ENCODE measurements at regions not wholly inside any gene's neighbourhood (a gene's known extent, or its start where the extent isn't known, plus 50 kb on each side); places are given as distances from the start of the nearest gene placed in this dataset.

DNA sequence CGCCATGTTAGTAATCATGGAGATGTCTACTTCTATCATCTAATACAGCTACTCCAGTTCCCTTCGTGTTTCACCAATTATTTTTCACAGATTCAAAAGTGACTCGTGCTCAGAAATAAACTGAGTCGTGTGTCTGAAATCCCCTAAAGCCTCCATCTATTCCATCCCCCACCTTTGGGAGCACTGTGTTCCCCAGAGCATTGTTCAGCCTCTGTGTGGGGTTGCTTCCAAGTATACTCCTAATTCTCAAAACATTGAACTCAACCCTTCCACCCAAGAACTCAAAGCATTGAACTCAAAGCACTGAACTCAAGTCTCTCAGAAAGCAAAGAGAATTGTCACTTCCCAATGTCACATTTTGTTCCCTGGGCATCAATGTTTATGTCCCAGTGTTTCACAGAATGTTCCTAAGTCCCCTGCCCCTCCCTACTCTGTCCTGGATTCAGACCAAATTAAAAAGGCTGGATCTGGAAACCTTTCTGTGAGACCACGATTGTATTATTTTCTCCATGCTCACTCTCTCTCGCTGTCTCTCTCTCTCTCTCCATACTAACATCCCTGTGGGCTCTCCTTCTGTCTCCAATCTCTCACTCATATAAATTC, 138.5 kb upstream of the QRFPR start:
- DNase-seq (ENCODE audit: low read depth) = no peak

DNA sequence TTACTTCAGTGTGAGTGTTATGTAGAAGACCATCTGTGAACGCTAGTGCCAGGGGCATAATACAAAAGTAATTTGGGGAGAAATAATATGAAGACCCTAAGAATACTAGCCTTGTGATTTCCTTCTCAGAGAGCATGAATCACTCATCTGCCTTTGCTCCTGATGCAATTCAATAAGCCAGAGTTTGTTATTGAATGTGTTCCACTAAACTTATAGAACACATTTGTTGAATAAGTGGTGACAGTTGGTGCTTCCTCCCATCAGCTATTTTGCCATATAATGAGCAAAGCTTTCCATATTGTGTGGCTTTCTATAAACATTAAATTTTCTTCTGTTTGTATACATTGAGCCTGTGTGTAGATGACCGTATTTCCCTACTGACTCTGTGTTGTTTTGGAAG, 136.4 kb upstream of the QRFPR start:
- DNase-seq (ENCODE audit: low read depth) = no peak

- DNase-seq (ENCODE audit: low read depth) = no peak
Measured at GRCh38 chr4:121514443-121514842, 133.6 kb upstream of the QRFPR start.

- no peak for DNase-seq (ENCODE audit: low read depth)
Measured at GRCh38 chr4:121510341-121510874, 129.6 kb upstream of the QRFPR start.

DNA sequence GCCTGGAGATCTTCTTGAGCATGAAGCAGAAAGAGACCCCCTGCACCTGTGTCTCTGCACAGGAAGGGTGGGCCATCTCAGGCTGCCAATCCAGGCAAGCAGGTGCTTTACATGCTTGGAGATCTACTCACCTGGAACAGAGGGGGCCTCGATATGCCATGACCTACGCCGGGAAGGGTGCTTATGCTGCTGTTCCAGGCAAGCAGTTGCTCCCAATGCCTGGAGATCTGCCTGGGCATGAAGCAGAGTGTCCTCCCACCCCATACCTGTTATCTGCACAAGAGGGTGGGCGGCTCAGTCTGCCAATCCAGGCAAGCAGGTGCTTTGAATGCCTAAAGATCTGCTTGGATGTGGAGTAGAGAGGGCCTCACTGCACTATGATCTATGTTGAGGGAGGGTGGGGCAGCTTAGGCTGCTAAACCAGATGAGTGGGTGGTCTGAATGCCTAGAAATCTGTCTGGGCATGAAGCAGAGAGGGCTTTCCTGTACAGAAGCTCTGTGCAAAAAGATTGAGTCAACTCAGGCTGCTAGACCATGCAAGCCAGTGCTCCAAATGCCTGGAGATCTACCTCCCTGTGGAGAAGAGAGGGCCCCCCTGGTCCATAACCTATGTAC, 104.5 kb upstream of the QRFPR start:
- no peak for DNase-seq (ENCODE audit: low read depth)

- peak; percentile 76 for DNase-seq (ENCODE audit: low read depth)
Measured at GRCh38 chr4:121484633-121485032, 103.8 kb upstream of the QRFPR start.

- peak; percentile 75 for DNase-seq (ENCODE audit: low read depth)
Measured at GRCh38 chr4:121479808-121480207, 99.0 kb upstream of the QRFPR start.

- no peak for DNase-seq (ENCODE audit: low read depth)
Measured at GRCh38 chr4:121477480-121477879, 96.7 kb upstream of the QRFPR start.

DNA sequence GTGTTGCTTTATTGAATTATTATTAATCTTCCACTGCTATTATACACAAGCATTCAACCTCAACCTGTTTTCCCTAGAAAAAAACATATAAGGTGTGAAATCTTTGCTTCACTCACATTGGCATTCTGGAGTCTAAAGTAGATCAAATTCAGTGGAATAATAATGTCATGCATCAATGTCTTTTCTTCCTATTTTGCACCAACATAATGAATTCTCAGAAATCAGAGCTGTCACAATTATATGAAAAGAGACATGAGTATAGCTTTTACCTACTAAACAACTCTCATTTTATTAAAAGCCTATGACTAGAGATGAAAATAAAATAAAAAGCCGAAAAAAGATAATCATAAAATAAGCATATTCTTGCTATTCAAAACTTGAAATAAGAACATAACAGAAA, 96.3 kb upstream of the QRFPR start:
- DNase-seq (ENCODE audit: low read depth) = no peak

GRCh38 chr4:121472937-121473721, 92.3 kb upstream of the QRFPR start:
- no peak for DNase-seq (ENCODE audit: low read depth)

- no peak for DNase-seq (ENCODE audit: low read depth)
Measured at GRCh38 chr4:121464854-121465253, 84.0 kb upstream of the QRFPR start.

GRCh38 chr4:121462660-121463261, 81.9 kb upstream of the QRFPR start:
- peak; percentile 80 for DNase-seq (ENCODE audit: low read depth)

DNA sequence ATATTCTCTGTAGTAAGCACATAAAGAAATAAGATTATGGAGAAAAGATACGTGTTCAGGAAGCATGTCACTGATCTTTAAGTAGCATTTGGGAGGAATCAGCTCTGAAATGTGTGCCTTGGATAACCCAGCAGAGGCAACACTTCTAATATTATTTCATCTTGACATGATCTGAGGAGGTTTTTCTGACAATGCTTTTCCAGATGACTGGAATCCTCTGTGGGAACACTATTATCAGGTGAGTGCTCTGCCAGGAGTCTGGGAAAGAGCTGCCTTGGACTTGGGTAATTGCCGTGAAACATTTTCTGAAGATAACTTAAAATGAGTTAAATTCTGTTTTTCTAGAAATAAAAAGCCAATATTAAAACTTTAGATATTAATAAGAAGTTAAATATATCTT, 78.2 kb upstream of the QRFPR start:
- DNase-seq (ENCODE audit: low read depth) = no peak

DNA sequence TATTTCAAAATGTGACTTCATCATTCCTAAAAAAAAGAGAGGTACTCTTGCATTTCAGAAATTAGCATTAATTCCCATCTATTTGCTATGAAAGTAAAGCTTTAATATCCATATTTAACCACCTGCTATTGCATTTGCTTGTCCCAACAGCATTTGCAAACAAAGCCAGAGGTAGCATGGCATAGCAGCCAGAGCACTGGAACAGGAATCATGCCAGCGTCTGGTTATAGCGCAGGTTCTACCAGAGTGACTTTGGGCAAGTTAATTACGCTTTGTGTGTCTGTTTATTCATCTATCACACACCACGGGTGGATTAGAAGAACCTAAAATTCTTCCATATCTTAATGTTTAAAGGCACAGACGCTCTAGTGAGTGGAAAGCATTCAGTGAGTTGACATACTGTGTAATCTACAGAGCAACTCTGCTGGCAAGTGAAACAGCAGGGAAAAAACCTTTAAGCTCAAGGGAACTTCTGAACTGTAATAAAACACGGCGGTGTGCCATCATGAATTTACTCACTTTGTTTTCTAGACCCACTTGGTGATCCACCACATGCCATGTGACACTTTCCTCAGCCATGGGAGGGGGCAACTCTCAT, 76.6 kb upstream of the QRFPR start:
- no peak for DNase-seq (ENCODE audit: low read depth)

- no peak for DNase-seq (ENCODE audit: low read depth)
Measured at GRCh38 chr4:121455285-121455684, 74.5 kb upstream of the QRFPR start.

GRCh38 chr4:121454251-121454979, 73.6 kb upstream of the QRFPR start:
- no peak for DNase-seq (ENCODE audit: low read depth)

- DNase-seq (ENCODE audit: low read depth) = no peak
Measured at GRCh38 chr4:121451310-121451709, 70.5 kb upstream of the QRFPR start.

DNA sequence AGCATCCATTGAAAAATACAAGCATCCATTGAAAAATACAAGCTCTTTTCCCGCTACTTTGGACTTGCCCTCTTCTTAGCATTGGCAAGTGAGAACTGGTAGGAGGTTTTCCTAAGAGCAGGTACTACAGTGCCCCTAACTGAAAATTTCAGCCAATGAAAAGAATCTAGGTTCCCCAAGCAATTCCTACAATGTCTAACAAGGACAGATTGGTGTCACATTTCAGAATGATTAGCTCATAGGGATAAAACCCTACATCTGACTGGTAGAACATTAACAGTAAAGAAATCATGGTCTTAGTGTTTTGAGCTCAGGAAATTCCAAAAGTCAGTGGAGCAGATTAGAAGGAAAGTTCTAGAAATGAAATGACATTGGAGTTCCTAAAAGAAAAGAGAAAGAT, 68.6 kb upstream of the QRFPR start:
- DNase-seq (ENCODE audit: low read depth) = no peak

DNA sequence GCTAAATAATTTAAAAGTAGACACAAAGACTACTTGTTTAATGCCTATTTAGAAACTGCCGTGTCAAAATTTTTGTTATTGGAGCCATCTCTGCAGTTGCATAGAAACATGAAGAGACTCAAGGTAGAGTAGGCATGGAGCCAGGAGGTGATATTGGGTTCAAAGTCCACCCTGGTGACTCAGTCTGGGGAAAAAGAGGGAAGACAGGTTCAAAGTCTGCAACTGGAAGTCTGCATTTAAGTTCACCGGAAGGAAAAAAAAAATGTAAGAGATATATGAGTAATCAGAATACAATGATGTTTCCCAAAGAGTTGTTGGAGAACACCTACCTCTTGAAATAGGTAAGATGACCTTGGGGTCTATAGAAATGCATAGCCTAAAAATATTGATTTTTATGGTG, 67.4 kb upstream of the QRFPR start:
- no peak for DNase-seq (ENCODE audit: low read depth)

GRCh38 chr4:121439669-121440068, 58.9 kb upstream of the QRFPR start:
- DNase-seq (ENCODE audit: low read depth) = no peak
